Mucosa of gallbladder (tissue), 1 donor: ENCODE measurements at regions not wholly inside any gene's neighbourhood (a gene's known extent, or its start where the extent isn't known, plus 50 kb on each side); places are given as distances from the start of the nearest gene placed in this dataset.
"Not testable (repeated sequence)": the region's sequence is repeated elsewhere in the genome, so short reads cannot be mapped to it uniquely, and the experiment has no call there.

Source experiments
- DNase-seq: peaks from one replicate; pipeline ENCODE4 v3.0.0-alpha.2; 2020; ENCODE audit warnings: low spot score
- donor health status: DM: no; HTN: no; CAD: no.

DNA sequence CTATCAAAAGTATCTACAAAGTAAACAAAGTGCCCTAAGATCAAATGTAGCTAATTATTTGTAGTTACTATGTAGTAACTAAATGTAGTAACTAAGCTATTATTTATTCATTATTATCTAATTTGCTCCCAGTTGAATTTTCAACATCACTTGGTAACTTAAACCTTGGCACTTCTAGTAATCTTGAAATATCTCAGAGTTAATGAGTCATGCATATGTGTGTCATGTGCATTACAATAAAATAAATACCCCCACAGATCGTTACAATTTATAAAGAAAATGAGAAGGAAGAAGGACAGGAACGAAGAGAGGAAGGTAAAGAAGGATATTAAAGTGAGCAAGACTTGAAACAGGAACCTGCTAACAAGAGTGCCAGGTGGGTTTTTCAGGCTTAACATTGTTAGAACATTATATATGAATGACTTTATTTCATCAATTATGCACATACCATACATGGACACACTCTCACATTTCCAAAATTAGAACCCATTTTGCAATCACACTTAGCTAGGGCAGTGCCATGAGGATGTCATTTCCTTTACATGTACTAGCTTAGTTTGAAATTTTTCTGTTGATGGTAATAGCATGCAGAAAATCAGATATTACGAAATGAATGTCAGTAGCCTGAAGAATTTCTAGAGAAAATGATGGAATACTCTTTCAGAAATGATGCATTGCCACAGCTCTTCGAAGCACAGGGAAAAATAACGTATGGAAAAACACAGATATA lies 1670.4 kb upstream of the AGA start:
- no peak for DNase-seq

DNA sequence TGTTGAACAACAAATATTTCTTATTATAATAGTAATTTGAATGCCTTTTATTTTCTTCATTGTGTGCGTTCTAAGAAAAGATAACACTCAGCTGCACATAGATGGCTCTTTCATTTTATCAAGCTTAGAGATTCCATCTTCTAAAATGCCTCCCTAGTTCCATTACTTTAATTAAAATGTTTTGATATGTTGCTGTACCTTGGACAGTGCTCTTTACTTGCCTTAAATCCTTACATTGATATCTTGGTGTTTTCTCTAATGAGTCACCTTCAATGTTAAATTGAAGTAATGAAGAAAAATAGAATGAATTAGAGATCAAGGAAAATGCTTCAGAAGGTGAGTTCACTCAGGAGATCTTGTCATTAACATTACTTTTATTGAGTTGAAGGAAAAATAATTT lies 1672.4 kb upstream of the AGA start:
- DNase-seq = no peak

DNA sequence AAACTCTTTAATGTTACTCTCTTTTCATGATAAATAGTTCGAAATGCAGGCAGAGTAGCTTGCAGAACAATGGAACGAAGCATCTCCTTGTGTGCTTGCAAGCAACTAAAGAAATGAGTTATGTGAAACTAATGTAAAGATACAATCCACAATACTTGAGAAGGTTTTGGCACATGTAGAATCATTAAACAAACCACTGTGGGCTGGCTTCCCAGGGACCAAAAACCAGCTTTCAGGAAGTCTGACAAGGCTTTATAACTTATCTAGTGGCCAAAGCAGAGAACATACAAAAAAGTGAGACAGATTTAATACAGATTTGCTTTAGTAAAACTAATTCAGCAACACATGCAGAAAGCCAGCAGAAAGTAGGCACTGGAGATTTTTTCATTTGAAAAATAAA lies 1673.8 kb upstream of the AGA start:
- no peak for DNase-seq

DNA sequence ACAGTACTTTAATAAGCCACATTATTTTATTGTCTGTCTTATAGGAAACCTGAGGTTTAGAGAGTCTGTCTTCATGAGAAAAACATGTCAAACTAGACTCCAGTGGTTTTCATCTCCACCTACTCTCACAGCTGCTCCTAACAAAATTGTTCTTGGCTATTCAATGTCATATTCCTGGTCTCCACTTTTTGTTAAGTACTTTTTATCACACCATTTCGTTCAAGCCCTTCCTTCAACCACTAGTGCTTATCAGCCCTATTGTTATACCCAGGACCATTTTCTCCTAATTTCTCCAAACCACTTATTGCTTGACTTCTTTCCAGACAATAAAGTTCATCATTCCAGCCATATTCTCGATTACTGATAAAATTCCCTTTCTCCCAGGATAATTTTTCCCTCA lies 1674.3 kb upstream of the AGA start:
- DNase-seq = no peak

DNA sequence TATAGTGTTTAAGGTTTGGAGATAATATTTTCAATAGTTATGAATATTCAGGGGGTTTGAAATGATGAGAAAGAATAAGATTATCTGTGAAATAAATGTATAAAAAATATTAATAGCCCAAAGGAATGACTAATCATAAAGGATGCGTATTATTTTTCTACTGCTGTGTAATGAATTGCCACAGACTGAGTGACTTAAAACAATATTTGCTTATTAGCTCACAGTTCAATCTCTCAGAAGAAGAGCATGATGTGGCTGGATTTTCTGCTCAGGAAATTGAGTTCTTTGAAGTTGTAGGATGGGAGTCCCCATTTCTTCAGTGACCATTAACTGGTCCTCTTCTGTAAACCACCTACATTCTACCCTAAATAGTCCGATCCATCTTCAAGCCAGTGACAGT lies 1680.8 kb upstream of the AGA start:
- DNase-seq = no peak

DNA sequence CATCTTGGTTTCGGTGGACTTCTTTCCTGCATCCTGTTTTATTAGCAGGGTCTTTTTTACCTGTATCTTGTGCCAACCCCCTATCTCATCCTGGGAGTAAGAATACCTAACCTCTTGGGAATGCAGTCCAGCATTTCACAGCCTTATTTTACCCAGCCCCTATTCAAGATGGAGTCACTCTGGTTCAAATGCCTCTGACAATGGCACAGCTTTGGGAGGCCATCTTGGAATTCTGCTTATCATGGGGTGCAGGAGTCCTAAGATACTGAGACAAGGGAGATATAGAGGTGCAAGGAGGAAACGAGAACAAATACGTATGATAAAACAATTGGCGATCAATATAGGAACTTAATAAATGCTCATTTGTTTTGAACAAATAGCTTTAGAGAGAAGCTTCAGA lies 1682.2 kb upstream of the AGA start:
- no peak for DNase-seq

DNA sequence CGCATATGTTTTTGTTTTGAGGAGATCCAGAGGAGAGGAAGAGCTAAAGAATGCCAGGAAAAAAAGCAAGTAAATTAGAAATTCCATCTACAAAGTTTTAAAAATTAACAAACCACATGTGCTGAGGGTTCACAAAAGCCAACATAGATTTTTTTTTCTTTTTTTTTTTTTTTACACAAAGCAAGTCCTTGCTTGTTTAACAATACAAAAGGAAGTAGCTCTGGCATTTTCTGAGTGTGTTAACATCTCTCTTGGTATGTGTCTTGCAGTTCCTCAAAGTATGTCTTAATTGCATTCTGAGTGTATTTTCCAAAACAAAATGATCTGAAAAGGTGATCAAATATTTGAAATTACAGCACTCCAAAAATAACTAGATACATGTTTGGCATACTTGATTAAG lies 1682.7 kb upstream of the AGA start:
- DNase-seq = no peak

DNA sequence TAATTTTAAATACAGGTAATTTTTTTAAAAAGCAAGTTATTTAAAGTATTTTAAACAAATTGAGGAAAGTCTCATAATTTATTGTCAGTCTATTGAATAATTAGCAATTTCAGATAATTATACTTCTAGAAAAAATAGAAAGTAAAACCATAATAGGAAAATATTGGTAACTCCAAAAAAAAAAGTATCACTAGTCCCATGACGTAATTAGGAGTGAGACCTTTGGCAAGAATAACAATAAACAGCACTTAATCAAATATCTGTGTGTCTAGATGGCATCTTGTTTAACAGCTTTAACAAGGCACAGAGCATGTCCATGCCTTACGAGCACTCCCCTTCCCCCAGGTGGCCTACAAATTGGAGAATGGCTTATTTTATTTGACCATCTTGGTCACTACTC lies 1683.6 kb upstream of the AGA start:
- DNase-seq = no peak

DNA sequence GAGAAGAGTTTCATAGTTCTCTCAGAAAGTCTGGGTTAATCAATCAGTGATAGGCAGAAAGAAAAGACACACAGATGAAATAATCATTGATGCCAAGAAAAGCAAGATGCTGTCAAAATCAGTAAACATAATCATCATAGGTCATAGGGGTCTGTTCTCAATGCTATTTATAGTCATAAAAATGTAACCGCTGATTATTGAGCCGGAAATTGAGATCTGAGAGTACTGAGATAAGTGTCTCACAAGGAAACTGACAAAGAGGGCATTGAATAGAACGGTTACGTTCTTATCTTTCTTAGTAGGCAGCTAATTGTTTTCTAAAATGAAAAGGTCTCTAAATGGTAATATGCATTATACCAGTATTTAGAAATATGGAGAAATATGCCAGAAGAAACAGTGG lies 1686.1 kb upstream of the AGA start:
- DNase-seq = no peak

DNA sequence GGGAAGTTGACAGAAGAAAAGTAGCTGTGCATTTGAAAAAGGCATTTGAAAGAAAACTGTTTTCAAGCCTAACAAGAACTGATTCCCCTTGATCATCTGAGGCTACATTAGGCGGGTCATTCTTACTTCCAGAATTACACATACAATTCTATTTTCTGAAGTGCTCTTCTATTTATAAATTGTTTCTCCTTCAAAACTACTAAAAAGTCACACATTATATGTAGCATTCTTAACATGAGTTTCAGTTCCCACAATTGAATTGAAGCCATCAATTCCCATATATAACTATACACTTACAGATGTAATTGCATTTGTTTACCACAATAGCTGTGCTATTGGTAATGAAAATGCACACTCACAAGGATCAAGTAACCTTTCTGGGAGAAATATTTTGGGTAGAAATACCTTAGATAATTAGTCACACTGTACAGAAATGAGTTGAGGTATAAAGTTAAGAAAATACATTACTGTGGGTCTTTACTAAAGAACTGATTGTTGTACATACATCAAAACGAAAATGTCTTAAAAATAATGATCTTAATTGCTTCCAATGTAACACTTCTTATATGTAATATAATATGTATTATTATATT lies 1688.0 kb upstream of the AGA start:
- DNase-seq = no peak

DNA sequence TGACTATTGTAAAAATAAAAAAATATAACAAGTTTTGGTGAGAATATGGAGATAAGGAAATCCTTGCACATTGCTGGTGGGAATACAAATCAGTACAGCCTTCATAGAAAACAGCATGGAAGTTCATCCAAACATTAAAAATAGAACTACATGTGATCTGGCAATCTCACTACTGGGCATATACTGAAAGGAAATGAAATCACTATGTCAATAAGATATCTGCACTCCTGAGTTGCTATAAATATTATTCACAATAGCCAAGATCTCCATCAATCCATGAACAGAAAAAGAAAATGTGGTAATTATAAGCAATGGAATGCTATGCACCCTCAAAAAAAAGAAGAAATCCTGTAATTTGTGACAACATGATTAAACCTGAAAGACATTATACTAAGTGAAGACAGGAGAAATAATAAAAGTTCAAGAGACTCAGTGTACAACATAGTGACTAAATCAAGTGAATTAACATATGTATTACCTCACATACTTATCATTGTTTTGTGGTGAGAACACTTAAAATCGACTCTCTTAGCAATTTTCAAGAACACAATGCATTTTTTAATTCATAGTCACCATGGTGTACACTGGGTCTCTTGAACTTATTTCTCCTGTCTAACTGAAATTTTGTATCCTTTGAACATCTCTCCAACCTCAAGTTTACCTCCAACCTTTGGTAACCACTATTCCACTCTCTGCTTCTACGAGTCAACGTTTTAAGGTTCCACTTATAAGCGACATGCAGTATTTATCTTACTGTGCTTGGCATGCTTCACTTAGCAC lies 1703.7 kb upstream of the AGA start:
- no peak for DNase-seq

DNA sequence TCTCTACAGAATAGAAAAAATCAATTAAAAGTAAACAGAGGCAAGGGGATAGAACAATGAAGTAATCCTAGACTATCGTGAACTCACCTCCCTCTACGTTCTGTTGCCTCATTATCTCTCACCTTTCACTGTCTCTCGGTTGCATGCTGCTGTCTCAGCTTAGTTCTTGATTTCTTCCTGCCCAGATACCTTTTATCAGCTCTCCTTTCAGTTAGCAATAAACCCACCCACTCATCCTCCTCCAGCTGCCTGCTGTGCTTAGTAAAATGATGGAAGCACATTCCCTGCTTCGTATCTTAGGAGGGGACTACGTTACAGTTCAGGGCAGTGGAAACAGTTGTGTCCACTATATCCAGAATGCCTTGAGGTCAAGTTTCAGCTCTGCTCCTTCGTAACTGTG lies 1709.5 kb upstream of the AGA start:
- DNase-seq = no peak

DNA sequence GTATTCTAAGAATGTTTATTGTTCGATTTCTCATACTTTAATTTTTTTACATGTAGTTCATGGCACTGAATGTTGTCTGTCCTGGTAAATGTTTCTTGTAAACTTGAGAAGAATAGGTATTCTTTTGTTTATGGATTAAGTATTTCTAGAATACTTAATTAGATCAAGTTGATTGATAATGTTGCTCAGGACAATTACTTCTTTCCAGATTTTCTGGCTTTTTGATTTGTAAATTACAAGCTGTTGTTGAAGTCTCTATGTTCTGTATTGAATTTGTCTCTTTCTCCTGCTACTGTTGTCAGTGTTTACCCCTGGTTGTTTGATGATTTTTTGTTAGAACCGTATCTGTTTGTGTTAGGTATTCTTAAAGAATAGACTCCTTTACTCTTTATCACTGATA lies 1720.9 kb upstream of the AGA start:
- DNase-seq = no peak

DNA sequence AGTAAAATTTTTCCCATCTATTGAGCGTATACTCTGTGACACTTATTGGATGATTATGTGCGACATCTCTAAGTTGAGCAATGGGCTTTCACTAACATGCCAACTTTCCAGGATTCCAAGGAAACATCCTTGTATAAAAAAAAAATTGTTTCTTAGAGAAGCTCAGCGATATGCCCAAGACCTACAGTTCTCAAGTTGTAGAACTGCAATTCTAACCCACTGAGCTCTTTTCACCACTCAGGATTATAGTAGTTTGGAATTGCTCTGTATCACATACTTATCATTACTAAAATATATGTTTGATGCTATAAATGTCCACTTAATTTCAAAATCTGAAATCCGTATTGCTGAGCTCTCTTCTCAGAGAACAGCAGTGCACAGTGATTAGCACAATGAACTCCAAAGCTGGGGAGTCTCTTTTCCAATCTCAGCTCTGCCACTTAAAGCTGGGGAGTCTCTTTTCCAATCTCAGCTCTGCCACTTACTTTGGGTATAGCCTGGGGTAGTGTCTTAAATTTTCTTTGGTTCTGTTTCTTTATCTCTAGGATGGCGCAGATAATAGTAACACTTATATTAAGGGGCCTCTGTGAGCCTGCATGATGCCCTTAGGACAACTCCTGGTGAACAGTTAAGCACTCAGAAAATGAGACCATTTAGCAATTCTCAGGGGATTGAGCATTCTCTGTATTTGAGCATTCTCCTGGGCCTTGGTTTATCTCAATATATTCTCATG lies 1722.2 kb upstream of the AGA start:
- DNase-seq = no peak

DNA sequence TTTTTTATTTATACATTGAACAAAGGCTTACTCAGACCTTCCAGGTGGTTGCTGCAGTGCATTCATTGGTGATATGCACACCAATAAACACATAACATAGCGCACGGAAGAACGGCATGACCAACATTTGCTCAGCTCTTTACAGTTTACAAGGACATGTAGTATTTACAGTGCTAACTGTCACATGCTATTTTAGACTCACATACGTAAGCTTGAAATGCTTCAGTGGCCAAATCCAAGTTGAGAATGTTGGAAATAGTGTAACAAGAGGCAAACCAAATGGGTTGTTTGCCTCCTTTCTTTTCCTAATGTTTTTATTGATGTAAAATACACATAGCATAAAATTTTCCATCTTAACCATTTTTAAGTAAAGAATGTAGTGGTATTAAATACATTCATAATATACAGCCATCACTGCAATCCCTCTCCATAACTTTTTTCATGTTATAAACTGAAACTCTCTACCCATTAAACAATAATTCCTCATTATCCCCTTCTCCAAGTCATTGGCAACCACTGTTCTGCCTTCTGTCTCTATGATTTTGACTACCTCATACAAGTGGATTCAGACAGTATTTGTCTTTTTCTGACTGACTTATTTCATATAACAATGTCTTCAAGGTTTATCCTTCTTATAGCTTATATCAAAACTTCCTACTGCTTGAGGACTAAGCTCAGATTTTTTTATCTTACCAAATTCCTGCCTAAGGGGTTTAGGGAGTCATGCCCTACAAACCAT lies 1722.9 kb upstream of the AGA start:
- no peak for DNase-seq

DNA sequence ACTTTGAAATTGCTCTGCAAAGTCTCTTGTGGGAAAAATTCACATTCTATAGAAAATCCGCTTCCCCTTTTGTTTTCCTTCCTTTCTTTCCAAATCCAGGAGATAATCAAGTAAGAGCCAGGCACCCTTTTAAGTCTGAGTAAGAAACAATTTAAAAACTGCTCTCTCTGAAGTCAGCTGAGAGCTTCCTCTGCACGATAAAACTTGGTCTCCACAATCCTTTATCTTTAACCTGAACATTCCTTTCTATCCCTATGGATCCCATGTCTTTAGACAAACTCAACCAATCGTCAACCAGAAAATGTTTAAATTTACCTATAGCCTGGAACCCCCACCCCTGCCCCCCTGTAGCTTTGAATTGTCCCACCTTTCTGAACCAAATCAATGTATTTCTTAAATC lies 1723.6 kb upstream of the AGA start:
- no peak for DNase-seq

DNA sequence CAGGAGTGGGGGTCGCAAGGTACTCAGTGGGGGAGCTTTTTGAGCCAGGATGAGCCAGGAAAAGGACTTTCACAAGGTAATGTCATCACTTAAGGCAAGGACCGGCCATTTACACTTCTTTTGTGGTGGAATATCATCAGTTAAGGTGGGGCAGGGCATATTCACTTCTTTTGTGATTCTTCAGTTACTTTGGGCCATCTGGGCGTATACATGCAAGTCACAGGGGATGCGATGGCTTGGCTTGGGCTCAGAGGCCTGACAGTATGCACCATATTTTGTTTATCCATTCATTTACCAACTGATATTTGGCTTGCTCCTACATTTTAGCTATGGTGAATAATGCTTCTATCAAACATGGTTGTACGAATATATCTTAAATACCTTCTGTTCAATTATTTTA lies 1728.1 kb upstream of the AGA start:
- DNase-seq = not testable (repeated sequence)

DNA sequence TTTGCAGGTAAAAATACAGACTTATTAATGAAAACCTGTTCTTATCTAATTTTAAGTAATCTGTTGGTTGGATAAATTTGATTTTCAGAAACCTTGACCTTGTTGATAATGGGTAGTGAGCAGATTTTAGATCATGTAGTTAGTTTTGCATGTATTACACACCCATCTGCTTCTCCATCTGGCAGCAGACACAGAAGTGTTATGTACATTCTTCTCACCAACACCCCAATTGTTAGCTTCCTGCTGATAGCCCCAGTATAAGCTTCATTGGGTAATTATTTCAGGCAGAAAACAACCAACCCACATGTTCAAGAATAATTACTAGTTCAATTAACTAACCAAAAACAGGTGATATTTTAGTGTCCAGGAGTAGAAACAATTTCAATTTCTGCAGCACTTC lies 1740.5 kb upstream of the AGA start:
- DNase-seq = no peak

DNA sequence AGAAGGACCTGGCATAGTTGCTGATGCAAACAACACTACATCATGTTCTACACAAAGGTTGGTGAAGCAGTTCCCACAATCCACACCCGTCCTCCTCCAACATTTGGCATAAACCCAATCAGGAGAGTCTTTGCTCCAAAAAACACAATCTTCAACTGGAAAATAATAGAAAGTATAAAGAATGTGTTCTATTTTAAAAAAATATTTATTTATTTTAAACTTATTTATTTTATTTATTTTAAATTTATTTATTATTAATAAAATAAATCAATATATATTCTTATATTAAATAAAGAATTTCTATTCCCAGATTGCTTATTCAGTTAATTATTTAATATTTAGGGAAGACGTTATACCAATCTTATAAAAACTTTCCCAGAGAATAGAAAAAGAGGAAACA lies 1753.7 kb upstream of the AGA start:
- DNase-seq = no peak

DNA sequence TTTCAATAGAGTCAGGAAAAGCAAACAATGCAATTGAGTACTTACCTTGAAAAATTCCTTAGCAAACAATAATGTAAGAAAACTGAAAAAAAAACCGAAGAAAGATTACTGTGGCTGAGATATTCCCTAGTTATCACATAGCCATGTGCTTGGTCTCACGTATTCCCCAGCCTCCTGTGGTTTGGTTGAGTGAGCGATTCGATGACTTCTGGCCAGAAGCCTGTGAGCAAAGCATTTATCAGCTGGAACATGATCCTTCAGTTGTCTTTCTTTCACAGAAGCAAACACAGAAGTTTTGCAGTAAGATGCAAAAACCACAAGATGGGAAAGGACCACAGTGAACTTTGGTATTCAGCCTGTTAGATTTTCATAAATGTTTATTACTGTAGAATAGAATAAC lies 1754.3 kb upstream of the AGA start:
- DNase-seq = no peak

DNA sequence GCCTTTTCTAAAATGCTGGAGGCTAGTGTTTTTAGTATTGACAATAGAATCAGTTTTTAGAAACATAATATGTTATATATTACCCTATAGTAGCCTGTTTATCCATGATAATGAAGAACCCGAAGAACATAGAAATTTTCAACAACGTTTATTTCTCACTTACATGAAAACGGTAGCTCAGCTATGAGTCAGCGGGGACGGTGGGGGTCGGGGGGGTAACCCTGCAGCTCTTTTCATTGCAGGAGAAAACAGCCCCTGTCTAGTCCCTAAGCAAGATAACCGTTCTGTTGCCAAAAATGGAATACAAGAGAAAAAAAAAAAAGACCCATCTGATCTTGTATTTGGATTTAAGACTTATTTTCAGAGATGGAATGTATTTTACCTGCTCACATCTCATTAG lies 1758.4 kb upstream of the AGA start:
- no peak for DNase-seq

DNA sequence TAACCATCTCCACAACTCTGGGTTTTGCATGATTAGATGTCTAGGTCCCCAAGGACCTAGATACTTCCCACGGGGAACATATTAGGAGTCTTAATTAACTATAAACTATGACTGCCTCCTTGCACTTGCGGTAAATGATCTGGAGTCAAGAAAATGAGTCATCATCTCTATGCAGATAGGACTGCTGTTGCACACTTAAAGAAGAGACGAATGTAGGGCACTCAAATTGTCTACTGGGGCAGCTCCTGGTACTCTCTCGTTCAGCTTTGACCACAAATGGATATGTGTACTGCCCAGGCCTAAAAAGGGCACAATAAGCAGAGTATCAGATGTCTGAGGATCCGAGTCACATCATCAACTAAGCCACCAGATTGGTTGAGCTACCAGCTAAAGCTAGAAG lies 1783.4 kb upstream of the AGA start:
- no peak for DNase-seq
